K562 (cell line): ENCODE measurements at regions not wholly inside any gene's neighbourhood (a gene's known extent, or its start where the extent isn't known, plus 50 kb on each side); places are given as distances from the start of the nearest gene placed in this dataset.

ENCODE experiments used
- ATAC-seq: fragments of 200-7000 bp; cut with Tn5 transposase; 3 replicates; pipeline ENCODE4 v1.9.1; 2020; ENCODE audit warnings: moderate library complexity
- BruUV-seq: library from RNA; stranded (reverse); fragments of 400-500 nt; replicated peaks from 2 replicates; lab custom pipeline; 2021; lab: Mats Ljungman, UMichigan
- CTCF ChIA-PET: fragments of 300-600 bp; formaldehyde crosslinking; extraction: SDS; loops from one replicate; lab custom pipeline; 2021; ENCODE audit warnings: low intra/inter-chr PET ratio; lab: Yijun Ruan, JAX
- POLR2A ChIA-PET: fragments of 300-600, 350-650 bp; sonication (Branson Sonifier 250); formaldehyde crosslinking; extraction: SDS; loops from one replicate; lab custom pipeline; 2021; ENCODE audit warnings: antibody characterized with exemption, inconsistent platforms; lab: Yijun Ruan, JAX
- DNase-seq, 4 experiments: peaks; one replicate each; pipeline versions ENCODE4 v3.0.0 to v3.0.0-alpha.2; 2011 to 2018; ENCODE audit warnings: low spot score in 3 of 4, mixed read lengths in 3 of 4; ENCODE audit errors: extremely low read depth in 1 of 4
- FAIRE-seq: peaks from 2 replicates; lab custom pipeline; 2011; peaks lifted over from hg19 to GRCh38; lab: Jason Lieb, UNC
- H2AFZ ChIP-seq: 2 replicates; pipeline ENCODE4 v1.6.0; 2011; ENCODE audit warnings: low read depth, low read length, control low read depth, inconsistent platforms
- H3K27ac ChIP-seq: fragments of 200-600 bp; 3 replicates; pipeline ENCODE4 v1.8.0; 2011; ENCODE audit warnings: low read depth, mild to moderate bottlenecking, control low read depth, inconsistent platforms, low read length, moderate library complexity, mixed read lengths; ENCODE audit errors: extremely low read depth
- H3K27me3 ChIP-seq, 2 experiments: fragments of 300-600 bp in 1 of 2; 2 replicates in 1 of 2; 3 replicates in 1 of 2; pipeline versions ENCODE4 v1.6.0 to v1.8.0; 2011; ENCODE audit warnings: inconsistent platforms in 2 of 2, low read length in 2 of 2, mild to moderate bottlenecking in 1 of 2, mixed read lengths in 1 of 2, moderate library complexity in 1 of 2; ENCODE audit not compliant: control insufficient read depth in 2 of 2, insufficient read depth in 2 of 2
- H3K36me3 ChIP-seq: fragments of 300-600 bp; 3 replicates; pipeline ENCODE4 v1.8.0; 2011; ENCODE audit warnings: mild to moderate bottlenecking, low read length, inconsistent platforms; ENCODE audit not compliant: control insufficient read depth, insufficient read depth
- H3K4me1 ChIP-seq, 2 experiments: fragments of 200-600 bp in 1 of 2; replicated peaks in 1 of 2; 2 replicates in 1 of 2; 3 replicates in 1 of 2; pipeline versions ENCODE4 v1.5.1 to v1.8.0; 2011; ENCODE audit warnings: inconsistent platforms in 2 of 2, low read length in 2 of 2, mild to moderate bottlenecking in 1 of 2, mixed read lengths in 1 of 2, moderate library complexity in 1 of 2; ENCODE audit not compliant: control insufficient read depth in 2 of 2, insufficient read depth in 2 of 2
- H3K4me2 ChIP-seq: 2 replicates; pipeline ENCODE4 v1.6.1; 2011; ENCODE audit warnings: low read length, control low read depth, inconsistent platforms, mixed read lengths; ENCODE audit not compliant: insufficient read depth
- H3K4me3 ChIP-seq: fragments of 200-600 bp; sonication (generic), shearing (Covaris generic); 2 replicates; pipeline ENCODE4 v1.5.1; 2016; ENCODE audit warnings: control low read depth, inconsistent platforms
- H3K79me2 ChIP-seq: fragments of 200-600 bp; 3 replicates; pipeline ENCODE4 v1.8.0; 2011; ENCODE audit warnings: low read length, inconsistent platforms; ENCODE audit not compliant: control insufficient read depth, insufficient read depth
- H3K9ac ChIP-seq, 2 experiments: 2 replicates each; pipeline versions ENCODE4 v1.6.0 to v1.6.1; 2011; ENCODE audit warnings: low read depth in 2 of 2, low read length in 2 of 2, control low read depth in 1 of 2, inconsistent platforms in 1 of 2, mild to moderate bottlenecking in 1 of 2, mixed read lengths in 1 of 2; ENCODE audit not compliant: insufficient read depth in 1 of 2
- H3K9me1 ChIP-seq: one replicate; pipeline ENCODE4 v1.6.0; 2011; ENCODE audit warnings: inconsistent platforms, mild to moderate bottlenecking, low read length, moderate library complexity; ENCODE audit not compliant: control insufficient read depth, insufficient read depth
- H3K9me3 ChIP-seq: replicated peaks from 2 replicates; pipeline ENCODE4 v1.5.1; 2011; ENCODE audit warnings: low read depth, low read length, inconsistent platforms; ENCODE audit not compliant: control insufficient read depth, insufficient read depth
- H4K20me1 ChIP-seq: replicated peaks from 2 replicates; pipeline ENCODE4 v1.6.1; 2011; ENCODE audit warnings: low read length, inconsistent platforms, mixed read lengths; ENCODE audit not compliant: control insufficient read depth, insufficient read depth
- DNMT1 ChIP-seq: fragments of 450-650 bp; IDR thresholded peaks from 2 replicates; pipeline ENCODE4 v1.6.1; 2016; ENCODE audit warnings: antibody characterized with exemption, mild to moderate bottlenecking
- MCM7 ChIP-seq, 2 experiments: fragments of 450-650 bp; IDR thresholded peaks; 2 replicates each; pipeline ENCODE4 v1.6.1; 2016 to 2018
- RB1 ChIP-seq: fragments of 450-650 bp; IDR thresholded peaks from 2 replicates; pipeline ENCODE4 v1.6.1; 2017; ENCODE audit warnings: low read depth, mild to moderate bottlenecking
- SRSF9 ChIP-seq: fragments of 200-400 bp; formaldehyde crosslinking; IDR thresholded peaks from 2 replicates; pipeline ENCODE4 v1.6.1; 2017; ENCODE audit warnings: low read depth, low read length, borderline replicate concordance
- TAF15 ChIP-seq: fragments of 200-400 bp; formaldehyde crosslinking; IDR thresholded peaks from 2 replicates; pipeline ENCODE4 v1.6.1; 2017; ENCODE audit warnings: mild to moderate bottlenecking, low read depth, low read length, moderate library complexity
- TAF7 ChIP-seq: fragments of 450-650 bp; IDR thresholded peaks from 2 replicates; pipeline ENCODE4 v1.6.1; 2016; ENCODE audit warnings: missing genetic modification characterization, missing compliant biosample characterization
- TRIM28 ChIP-seq: fragments of 450-650 bp; IDR thresholded peaks from 2 replicates; pipeline ENCODE4 v1.6.1; 2017
- ZNF655 ChIP-seq: fragments of 250-450 bp; sonication (Bioruptor Pico); IDR thresholded peaks from 2 replicates; pipeline ENCODE4 v1.5.0; 2021
- ZNF79 ChIP-seq: fragments of 250-450 bp; sonication (Bioruptor Pico); IDR thresholded peaks from 2 replicates; pipeline ENCODE4 v1.4.0; 2020; ENCODE audit warnings: low read depth, mild to moderate bottlenecking, moderate library complexity
- WGBS: fragments of 100-300 bp; shearing (Covaris generic); methylation state at CpG from one replicate; pipeline ENCODE4 v1.1.6; 2016; ENCODE audit warnings: low coverage, mixed read lengths; ENCODE audit not compliant: insufficient coverage; ENCODE audit errors: missing lambda C conversion rate; 5-methylcytosine and 5-hydroxymethylcytosine counted together
- in situ Hi-C: fragments of 300-500 bp; cut with MboI; formaldehyde crosslinking; loops from 4 replicates; pipeline ENCODE4 v1.15.0; 2018; ENCODE audit warnings: inconsistent platforms, mixed read lengths
- intact Hi-C: fragments of 100-400 bp; cut with micrococcal nuclease; formaldehyde crosslinking; loops from 2 replicates; pipeline ENCODE4 v1.14.2; 2022

GRCh38 chr5:174840435-174840834, 116.1 kb downstream of the MSX2 start:
- FAIRE-seq (no peak), ATAC-seq (no peak), DNase-seq (no peak)
- Histone ChIP-seq H3K79me2 (no peaks in the 10 kb centered on the region), H3K9me1 (no peaks in the 10 kb centered on the region), H3K4me1 (no peaks in the 10 kb centered on the region), H3K36me3 (no peaks in the 10 kb centered on the region), H3K4me3 (no peak overlapping the region), H3K4me2 (no peak overlapping the region), H3K27me3 (no peaks in the 10 kb centered on the region), H3K27ac (no peak overlapping the region), H2AFZ (no peak overlapping the region), H3K9me3 (no peaks in the 10 kb centered on the region), H4K20me1 (no peaks in the 10 kb centered on the region), H3K9ac (no peak overlapping the region)
- 0% methylated on average over 5 of the region's 5 CpGs for WGBS
- CTCF ChIA-PET, result no interaction called here
- in situ Hi-C loops, result no loop called here
- TF ChIP-seq DNMT1, result no peak
- TF ChIP-seq ZNF79 (CRISPR knock-in tag), result no peak
- no peak for TF ChIP-seq TRIM28
- no peak for TF ChIP-seq TAF7 (tag)
- TF ChIP-seq RB1, result no peak
- no peak for TF ChIP-seq ZNF655 (CRISPR knock-in tag)
- TF ChIP-seq SRSF9, result no peak
- TF ChIP-seq TAF15, result no peak
- no peak for TF ChIP-seq MCM7 (IDR thresholded peaks at IDR 0.05)
- no TSS peak for BruUV-seq
- intact Hi-C loops, result no loop called here
- POLR2A ChIA-PET, result no interaction called here
